ENCODE measurements at regions not wholly inside any gene's neighbourhood (a gene's known extent, or its start where the extent isn't known, plus 50 kb on each side); places are given as distances from the start of the nearest gene placed in this dataset.

DNA sequence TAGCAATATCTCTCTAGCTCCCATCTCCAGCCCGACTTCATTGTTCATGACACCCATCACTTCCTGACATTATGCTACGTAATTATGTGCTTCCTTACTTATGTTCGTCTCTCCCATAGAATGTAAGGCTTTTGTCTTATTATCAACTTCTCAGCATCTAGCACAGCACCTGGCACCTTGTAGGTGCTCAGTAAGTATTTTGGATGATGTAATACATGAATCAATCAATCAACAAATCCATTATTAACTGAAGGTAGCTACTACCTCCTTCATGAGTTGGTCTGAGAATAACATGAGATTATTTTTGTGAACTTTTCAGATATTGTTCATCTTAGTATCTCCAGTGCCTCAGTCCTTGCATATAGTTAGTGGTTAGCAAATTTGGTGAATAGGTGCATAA, 109.3 kb downstream of the EN1 start:
- no peak for FAIRE-seq

DNA sequence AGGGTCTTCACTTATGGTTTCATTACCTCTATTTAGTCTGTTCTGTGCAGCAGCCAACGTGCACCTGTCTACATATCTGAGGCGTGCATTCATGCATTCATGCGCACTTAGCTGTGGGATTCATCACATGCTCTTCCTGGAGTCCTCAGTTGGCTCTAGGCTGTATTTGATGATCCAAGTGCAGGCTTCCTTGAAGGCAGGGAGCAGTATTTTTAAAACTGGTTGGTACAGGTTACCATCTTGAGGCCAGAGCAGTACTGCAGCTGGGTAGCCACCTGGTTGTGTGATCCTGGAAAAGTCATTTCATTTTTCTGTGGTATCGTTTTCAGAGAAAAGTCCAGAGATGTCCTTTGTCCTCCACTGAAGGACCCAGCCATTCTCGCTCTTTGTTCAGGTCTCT, 109.8 kb downstream of the EN1 start:
- no peak for FAIRE-seq

DNA sequence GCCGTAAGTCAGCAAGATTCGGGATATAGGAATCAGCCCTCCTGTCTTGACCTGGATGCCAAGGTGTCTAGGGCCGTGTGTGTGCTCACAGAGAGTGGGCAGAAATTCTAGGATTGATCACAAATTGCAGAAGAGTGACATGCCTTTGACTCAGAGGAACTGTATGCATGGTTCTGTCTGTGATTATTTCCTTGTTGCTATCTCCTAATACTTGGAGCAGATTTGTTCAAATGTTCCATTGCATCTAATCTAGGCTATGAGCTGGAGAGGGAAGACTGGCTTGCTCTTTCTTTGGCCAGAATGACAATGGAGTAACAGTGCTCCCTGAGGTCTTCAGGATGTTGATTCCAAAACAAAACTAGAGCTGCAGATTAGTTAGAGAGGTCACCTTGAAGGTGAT, 115.0 kb downstream of the EN1 start:
- no peak for FAIRE-seq

DNA sequence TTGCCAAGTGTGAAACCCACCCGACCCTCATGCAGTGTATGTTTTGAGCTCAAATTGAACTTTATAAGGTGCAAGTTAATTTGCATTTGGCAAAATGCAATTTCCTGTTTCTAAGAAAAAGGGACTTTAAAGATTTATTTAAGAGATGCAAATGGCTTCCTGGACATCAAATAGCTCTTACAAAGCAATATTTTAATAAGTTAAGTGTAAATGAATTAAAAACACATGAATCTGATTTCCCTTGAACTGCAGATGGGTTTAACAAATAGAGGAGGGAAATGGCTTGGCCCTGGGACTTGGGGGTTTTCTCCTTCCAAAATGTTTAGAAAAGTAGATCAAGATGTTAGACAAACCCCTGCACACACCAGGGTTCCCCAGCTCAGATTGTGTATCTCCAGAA, 116.0 kb downstream of the EN1 start:
- FAIRE-seq: no peak

DNA sequence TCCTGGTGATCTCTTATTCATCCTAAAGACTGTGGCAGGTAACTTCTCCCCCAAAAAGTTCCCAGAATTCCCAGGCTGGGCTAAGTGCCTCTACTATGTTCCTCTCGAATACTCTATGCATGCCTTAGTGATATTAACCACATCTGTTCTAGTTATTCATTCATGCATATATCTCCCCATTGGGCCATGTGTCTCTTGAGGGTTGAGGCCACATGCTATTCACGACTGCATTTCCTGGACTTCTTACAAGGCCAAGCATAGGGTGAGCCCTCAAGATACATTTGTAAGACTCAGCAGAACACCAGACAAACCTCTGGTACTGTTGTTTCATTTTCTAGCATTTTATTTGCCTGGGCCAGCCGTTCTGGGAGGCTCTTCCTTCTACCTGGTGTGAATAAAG, 117.0 kb downstream of the EN1 start:
- no peak for FAIRE-seq

DNA sequence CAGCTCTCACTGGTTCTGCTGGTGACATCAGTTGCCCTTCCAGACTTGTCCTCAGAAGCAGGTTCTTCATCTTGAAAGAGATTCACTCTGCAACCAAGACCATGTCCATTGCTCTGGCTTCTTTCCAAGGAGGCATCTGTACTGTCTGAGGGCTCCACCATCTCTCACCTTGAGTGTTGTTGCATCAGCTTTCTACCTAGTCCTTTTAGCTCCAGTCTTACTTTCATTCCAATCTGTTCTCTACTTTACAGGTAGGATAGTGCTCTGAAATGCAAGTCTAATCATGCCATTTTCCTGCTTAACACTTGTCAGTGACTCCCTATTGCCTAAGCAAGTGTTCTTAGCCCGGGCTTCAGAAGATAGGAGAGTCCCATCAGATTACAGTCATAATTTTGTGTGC, 117.7 kb downstream of the EN1 start:
- FAIRE-seq: no peak

DNA sequence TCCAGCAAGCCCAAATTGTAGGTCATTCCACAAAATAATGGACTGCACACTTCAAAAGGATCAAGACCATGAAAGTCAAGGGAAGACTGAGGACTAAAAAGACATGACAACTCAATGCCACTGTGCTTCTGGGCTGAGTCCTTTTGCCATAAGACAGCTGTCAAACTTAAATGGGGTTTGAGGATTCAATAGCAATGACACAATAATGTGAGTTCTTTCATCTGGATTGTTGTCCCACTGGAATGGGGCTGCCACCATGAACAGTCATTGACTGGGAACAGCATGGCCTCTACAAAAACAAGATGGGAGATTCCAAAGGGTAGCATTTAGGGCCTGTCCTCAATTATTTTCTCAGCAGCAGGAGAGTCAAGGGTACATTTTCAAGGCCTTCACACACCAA, 118.5 kb downstream of the EN1 start:
- FAIRE-seq: no peak

DNA sequence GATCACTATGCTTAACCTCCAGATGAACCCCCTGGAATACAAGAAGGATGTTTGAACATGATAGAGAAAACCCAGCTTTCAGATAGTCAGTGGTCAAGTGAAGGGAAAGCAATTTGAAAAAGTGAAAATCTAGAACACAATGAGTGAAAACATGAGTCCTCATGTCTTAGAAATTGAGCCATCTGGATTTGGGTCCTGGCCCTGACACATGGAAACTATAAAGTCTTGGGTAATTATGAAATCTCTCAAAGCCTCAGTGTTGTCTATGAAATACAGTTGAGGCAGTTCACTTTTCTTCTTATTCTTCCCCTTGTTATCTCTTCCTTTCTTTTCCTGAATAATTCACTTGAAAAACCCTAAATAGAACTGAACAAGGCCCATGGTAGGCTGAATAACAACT, 120.6 kb downstream of the EN1 start:
- FAIRE-seq: no peak

DNA sequence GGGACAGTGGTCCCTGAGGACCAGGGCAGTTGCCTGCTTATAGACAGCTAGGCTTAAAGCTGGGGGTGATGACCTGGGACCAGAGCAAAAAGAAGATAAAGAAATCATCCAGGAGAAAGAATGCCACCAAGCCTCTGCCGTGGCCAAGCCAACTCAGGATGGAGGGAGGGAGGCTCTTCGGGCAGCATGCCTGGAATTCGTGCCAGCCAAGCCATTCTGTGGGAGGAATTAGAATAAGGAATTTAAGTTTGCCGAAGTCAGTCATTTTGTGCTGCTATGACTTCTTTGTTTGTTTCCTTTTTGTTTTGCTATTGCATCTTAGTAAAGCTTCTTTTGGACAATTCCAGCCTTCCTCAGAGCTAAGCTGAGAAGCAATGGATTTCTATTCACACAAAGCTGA, 124.1 kb downstream of the EN1 start:
- no peak for FAIRE-seq

DNA sequence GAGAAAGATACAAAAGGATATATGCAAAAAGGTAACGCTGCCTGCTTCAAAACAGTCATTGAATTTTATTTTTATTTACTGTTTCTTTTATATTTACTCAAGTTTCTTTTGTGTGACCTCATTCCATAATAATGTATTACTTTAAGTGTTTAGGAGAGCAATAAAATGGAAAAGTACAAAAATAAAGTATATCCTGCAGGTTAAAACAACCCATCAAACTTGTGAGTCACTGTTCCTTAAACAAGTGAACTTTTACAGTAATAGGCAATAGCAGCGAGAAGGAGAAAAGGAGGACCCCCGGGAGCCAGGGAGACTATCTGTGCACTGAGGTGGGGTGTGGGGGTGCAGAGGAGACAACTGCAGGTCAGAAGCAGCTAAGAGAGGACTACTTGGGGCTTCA, 124.5 kb downstream of the EN1 start:
- FAIRE-seq: no peak

DNA sequence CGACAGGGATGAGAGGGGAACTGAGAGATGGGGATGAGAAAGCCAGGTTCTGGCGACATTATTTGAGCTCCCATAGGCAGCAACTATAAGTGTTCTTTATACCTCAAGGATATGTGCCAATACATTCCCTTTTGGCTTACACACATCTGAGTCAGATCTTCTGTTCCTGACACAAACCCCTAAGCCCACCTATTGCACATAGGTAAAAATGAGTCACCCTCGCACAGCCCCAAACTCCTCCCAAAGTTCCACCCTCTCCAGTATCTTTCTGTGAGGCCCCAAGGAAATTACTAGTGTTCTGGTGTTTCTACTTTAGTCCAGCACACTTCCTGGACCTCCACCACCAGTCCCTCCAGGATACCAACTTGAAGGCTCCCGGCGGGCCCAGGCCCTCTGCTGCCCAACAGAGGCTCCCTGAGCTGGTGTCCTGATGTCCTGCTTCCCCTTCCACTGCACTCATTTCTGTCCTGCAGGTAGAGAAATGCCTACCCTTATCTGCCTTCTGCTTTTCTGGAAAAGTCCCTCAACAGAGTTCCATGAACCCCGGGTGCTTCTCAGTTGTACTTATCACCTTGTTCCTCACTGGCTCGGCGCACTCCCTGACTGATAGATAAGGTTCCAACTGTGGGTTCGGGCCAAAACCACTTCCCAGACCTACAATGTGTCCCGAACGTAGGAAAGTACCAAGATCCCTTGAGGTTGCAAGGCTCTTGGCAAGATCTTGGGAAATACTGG, 125.5 kb downstream of the EN1 start:
- FAIRE-seq: no peak

DNA sequence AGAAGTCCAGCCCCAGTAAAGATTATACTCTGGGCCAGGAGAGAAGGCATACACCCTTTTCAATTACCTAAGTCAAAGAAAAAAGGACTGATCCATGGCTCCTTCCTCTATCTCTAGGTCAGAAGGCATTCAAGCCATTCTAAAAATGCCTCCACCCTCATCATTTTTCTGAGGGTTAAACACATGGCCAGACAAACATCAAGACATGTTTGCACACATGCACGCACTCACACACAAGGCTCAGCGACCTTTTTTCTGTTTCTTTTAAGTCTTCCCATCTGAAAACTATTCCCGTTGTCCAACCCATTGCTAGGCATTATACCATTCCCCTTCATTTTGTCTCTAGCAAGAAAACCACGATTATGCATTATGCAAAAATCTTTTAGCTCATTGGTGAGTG, 126.6 kb downstream of the EN1 start:
- no peak for FAIRE-seq

DNA sequence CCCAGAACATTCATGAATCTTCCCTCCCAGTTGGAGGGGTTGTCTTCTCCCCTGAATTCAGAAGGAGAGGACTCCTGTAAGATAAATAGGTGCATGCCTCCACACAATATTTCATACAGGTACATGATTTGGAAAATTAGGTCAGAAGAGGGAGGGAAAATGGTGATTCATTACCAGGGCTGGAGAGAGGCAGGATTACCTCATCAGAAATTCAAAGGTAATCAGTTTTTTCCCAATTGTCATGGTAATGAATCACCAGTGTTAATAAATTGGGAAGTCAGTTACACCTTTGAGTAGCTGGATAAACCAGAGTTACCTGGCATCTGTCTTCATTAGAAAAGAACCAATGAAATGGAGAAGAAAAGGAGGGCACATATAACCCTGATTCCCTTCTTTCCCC, 128.5 kb downstream of the EN1 start:
- FAIRE-seq: no peak

DNA sequence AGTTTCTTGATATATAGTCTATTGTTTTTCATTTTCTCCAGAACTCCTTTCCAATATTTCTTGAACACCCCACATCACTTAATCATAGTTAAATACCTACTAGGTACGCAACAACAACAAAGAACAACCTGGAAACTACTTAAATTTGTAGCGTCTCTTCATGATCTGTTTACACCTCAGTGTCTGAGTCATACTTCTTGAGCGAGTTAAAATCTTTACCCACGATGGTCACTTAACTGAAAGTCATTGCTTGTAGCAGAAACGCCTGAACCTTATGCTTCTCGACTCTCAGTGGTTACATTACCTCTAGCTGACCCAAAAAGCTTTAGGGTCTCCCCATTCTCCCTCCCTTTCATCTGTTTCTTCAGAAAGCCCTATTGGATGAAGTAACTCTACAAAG, 131.3 kb downstream of the EN1 start:
- FAIRE-seq: no peak

DNA sequence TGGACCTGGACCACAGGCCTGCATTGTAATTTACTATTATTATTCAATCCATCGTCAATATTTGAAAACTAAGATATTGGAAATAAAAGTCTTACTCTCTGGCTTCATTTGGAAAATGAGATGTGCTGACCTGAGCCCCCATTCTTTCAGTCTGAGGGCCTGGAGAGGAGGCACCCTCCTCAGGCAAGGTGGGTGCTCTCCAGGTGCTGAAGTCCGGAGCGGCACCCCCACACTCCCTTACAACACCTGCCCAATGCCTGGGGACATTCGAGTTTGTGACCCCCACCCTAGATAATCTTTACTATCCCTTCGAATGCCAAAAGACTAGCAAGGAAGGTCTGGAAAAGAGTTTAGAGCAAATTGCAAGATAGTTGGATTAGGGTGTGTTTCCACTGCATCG, 133.3 kb downstream of the EN1 start:
- no peak for FAIRE-seq

DNA sequence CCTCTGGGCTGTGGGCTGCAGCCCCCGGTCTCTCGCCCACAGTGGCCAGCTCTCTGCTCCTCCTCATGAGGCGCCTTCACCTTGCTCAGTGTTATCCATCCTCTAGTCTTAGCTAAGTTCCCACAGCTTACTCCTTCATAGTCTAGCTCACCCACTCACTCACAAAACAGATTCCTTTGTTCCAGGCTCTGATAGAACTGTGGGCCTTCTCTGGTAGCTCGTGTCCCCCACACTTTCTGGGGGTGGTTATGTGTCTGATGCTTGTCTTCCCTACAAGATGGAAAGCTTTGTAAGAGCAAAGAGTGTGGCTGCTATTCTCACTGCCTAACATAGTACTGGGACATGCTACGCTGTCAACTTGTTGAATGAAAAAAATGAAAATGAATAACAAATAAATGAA, 135.8 kb downstream of the EN1 start:
- no peak for FAIRE-seq

DNA sequence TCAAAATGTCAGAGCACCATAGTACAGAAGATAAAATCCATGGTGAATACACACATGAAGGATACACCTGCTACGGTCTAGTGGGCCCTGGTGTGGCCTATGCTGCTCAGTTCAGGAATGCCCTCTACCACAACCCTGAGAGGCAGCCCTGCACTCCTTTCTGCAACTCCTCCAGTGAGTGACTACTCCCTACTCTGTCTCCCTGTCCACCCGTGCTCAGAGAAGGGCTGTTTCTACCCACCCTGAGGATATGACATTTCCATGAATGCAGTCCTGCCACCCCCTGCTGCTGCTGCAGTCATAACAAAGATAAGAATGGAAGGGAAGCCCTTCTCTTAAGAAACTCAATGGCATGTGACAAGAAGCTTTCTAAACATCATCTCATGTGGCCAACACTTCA, 137.0 kb downstream of the EN1 start:
- FAIRE-seq: no peak

DNA sequence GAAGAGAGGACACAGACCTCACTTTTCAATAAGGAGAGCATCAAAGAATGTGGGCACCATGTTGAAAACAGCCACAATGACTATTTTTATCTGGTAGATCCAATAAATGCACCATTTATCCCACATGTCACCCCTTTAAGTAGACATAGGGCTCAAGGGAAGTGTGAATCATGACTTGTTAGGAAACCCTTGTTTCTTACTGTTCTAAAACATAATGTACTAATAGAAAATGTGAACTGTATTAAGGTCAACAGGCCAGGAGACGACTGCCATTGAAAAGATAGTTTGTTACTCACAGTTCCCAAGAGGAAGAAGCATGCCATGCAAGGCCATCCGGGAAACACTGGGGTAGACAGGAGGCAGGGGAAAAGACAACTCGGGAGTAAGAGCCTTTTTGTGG, 137.7 kb downstream of the EN1 start:
- FAIRE-seq: no peak

DNA sequence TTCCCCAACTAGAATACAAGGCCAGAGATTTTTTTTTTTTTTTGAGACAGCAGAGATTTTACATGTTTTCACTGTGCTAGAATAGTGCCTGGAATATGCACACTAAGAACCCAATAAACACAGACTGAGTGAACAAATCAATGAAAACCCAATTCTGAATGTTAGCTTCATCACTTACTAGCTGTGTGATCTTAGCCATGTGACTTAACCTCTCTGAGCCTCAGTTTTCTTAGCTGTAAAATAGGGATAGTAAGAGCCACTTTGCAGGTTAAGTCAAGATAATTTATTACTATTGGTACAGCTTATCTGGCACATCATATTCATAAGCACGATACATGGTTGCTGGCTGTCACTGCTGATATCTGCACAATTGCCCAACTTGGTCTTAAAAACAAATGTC, 140.6 kb downstream of the EN1 start:
- FAIRE-seq: no peak

DNA sequence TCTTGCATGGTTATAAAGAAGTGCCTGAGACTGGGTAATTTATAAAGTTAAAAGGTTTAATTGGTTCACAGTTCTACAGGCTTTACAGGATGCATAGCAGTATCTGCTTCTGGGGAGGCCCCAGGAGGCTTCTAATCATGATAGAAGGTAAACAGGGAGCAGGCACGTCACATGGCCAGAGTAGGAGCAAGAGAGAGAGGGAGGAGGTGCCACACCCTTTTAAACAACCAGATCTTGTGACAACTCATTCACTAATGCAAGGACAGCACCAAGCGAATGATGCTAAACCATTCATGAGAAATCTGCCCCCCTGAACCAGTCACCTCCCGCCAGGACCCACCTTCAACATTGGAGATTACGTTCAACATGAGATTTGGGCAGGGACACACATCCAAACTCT, 141.1 kb downstream of the EN1 start:
- FAIRE-seq: no peak

DNA sequence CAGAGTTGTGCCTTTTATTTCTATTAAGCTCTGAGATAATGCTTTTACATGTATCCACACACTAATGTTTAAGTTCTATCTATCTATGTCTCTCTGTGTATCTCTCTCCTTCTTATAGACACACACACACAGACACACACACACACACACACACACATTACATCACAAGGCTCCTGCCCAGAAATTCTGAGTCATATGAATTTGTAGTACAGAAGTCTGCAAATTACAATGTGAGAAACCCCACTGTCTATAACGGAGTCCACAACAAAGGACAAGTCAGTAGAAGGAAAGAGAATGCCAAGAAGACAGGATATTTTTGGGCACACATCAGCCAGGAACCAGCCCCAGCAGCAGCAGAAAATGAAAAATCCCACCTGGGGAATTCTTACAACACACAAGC, 142.4 kb downstream of the EN1 start:
- no peak for FAIRE-seq

DNA sequence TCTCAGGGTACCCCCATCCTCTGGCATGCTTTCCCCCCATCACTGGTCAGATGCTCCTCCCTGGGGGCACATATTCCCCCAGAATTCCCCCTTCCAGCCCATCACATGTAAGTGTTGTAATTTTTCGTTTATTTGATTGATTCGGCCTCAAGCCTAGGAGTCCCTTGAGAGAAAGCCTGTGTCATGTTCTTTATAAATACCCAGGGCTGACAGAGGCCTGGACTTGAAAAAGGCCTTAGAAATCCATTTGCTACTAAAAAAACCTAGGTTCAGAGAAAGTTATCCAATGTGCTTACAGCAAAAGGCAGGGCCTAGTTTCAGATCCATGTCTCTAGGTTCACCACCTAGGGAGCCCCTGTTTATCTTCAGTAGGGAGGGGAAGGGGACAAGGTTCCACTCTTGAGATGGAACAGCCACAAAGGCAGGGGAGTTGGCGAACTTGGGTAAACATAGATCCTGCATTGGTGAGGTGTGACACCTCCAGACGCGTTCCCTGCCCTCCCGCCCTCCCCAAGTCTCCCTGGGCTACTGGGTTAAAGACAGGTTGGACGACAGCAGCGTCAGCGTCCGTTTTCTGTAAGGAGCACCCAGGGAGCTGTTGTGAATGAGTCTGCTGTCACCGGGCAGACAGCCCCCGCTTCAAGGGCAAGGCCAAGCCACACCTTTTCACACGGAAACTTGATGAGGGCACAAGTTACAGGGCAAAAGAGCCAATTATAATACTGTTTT, 147.8 kb downstream of the EN1 start:
- FAIRE-seq: no peak

DNA sequence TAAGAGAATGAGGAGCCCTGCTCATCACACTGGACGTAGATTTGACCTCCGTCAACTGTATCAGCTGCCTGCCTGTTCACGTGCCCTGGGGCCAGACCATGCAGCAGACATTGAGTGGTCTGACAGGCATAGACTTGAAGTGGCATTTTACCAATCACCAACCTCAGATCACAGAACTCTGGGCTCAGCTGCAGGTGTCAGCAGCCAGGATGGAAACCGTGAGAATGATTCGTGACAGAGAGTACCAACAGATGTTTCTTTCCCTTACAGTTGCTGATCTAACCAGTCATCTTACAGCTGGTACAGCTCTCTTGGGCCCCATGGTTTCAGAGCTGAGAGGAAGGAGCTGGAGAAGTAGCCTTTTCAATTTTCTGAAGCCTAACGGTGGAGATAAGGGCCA, 148.9 kb downstream of the EN1 start:
- no peak for FAIRE-seq

DNA sequence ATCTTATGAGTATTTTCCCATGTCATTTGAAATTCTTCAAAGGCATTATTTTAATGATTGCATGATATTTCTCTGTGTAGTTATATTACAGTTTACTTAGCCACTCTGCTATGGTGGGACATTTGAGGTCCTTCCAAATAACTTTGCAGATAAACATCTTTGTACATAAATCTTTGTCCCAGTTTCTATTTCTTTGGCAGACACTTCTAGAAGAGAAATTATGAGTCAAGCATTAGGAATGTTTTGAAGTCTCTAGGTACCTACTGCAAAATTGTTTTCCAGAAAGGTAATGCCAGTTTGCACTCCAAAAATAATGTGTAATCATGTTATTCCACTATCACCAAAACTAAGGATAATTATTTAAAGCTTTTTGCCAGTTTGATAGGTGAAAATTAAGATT, 149.7 kb downstream of the EN1 start:
- FAIRE-seq: no peak

Data from islet of Langerhans (tissue), 1 donor.